HEK293 (cell line): ENCODE measurements at regions not wholly inside any gene's neighbourhood (a gene's known extent, or its start where the extent isn't known, plus 50 kb on each side); places are given as distances from the start of the nearest gene placed in this dataset.
"Not testable (repeated sequence)": the region's sequence is repeated elsewhere in the genome, so short reads cannot be mapped to it uniquely, and the experiment has no call there.

Experiments
- CTCF ChIA-PET: fragments of 350-600 bp; formaldehyde crosslinking; extraction: SDS; loops from one replicate; lab custom pipeline; 2021; ENCODE audit warnings: antibody characterized with exemption; lab: Yijun Ruan, JAX
- POLR2A ChIA-PET: fragments of 300-600 bp; formaldehyde crosslinking; extraction: SDS; loops from one replicate; lab custom pipeline; 2020; ENCODE audit warnings: antibody characterized with exemption, inconsistent platforms; lab: Yijun Ruan, JAX
- H3K27ac ChIP-seq: fragments of 200-500 bp; sonication (Bioruptor generic); 2 replicates; pipeline ENCODE4 v1.5.1; 2014; ENCODE audit warnings: low read depth, low read length, control low read depth, inconsistent platforms; ENCODE audit errors: extremely low read depth
- H3K36me3 ChIP-seq, 2 experiments: fragments of 200-500 bp in 1 of 2; sonication (Bioruptor generic) in 1 of 2; 1 replicate in 1 of 2; 2 replicates in 1 of 2; pipeline ENCODE4 v1.5.1; 2014 to 2017; ENCODE audit warnings: inconsistent platforms in 2 of 2, low read length in 2 of 2; ENCODE audit not compliant: control insufficient read depth in 2 of 2, insufficient read depth in 1 of 2
- H3K4me1 ChIP-seq: fragments of 200-500 bp; sonication (Bioruptor generic); 2 replicates; pipeline ENCODE4 v1.5.1; 2014; ENCODE audit warnings: mild to moderate bottlenecking, low read length, inconsistent platforms; ENCODE audit not compliant: control insufficient read depth, insufficient read depth
- H3K4me3 ChIP-seq: 2 replicates; pipeline ENCODE4 v1.5.1; 2011; ENCODE audit warnings: low read depth, mild to moderate bottlenecking, control low read depth, low read length, moderate library complexity
- H3K9me3 ChIP-seq: fragments of 200-500 bp; sonication (Bioruptor generic); 2 replicates; pipeline ENCODE4 v1.5.1; 2014; ENCODE audit warnings: low read depth, low read length, inconsistent platforms; ENCODE audit not compliant: control insufficient read depth, insufficient read depth
- ELK4 ChIP-seq: IDR thresholded peaks from 2 replicates; pipeline ENCODE4 v1.6.1; 2011; ENCODE audit warnings: mild to moderate bottlenecking, low read depth, low read length, borderline replicate concordance
- ZBTB11 ChIP-seq: fragments of 450-650 bp; formaldehyde crosslinking; conservative IDR thresholded peaks from 2 replicates; pipeline ENCODE4 v1.5.1; 2016; ENCODE audit warnings: low read depth, missing biosample characterization, missing genetic modification characterization
- ZBTB20 ChIP-seq: fragments of 450-650 bp; formaldehyde crosslinking; IDR thresholded peaks from 2 replicates; pipeline ENCODE4 v1.5.1; 2016; ENCODE audit warnings: missing biosample characterization, missing genetic modification characterization
- ZBTB48 ChIP-seq: fragments of 450-650 bp; formaldehyde crosslinking; IDR thresholded peaks from 2 replicates; pipeline ENCODE4 v1.5.1; 2016; ENCODE audit warnings: missing biosample characterization, missing genetic modification characterization
- ZBTB8A ChIP-seq: fragments of 450-650 bp; formaldehyde crosslinking; IDR thresholded peaks from 2 replicates; pipeline ENCODE4 v1.5.1; 2016; ENCODE audit warnings: missing biosample characterization, missing genetic modification characterization
- ZFP41 ChIP-seq: fragments of 450-650 bp; formaldehyde crosslinking; IDR thresholded peaks from 2 replicates; pipeline ENCODE4 v1.5.1; 2016; ENCODE audit warnings: missing biosample characterization, missing genetic modification characterization, borderline replicate concordance
- ZNF184 ChIP-seq: fragments of 450-650 bp; IDR thresholded peaks from 2 replicates; pipeline ENCODE4 v1.5.1; 2018; ENCODE audit warnings: missing biosample characterization, mild to moderate bottlenecking, missing genetic modification characterization
- ZNF354C ChIP-seq: fragments of 450-650 bp; formaldehyde crosslinking; IDR thresholded peaks from 2 replicates; pipeline ENCODE4 v1.5.1; 2016; ENCODE audit warnings: missing biosample characterization, missing genetic modification characterization, low read depth, borderline replicate concordance
- ZNF394 ChIP-seq: fragments of 450-650 bp; formaldehyde crosslinking; IDR thresholded peaks from 2 replicates; pipeline ENCODE4 v1.5.1; 2016; ENCODE audit warnings: missing biosample characterization, missing genetic modification characterization, mild to moderate bottlenecking, moderate library complexity, borderline replicate concordance
- ZNF426 ChIP-seq: fragments of 450-650 bp; formaldehyde crosslinking; IDR thresholded peaks from 2 replicates; pipeline ENCODE4 v1.5.1; 2017; ENCODE audit warnings: missing biosample characterization, missing genetic modification characterization, mild to moderate bottlenecking, inconsistent platforms, moderate library complexity
- ZNF555 ChIP-seq: fragments of 450-650 bp; formaldehyde crosslinking; conservative IDR thresholded peaks from 2 replicates; pipeline ENCODE4 v1.5.1; 2017; ENCODE audit warnings: missing biosample characterization, mild to moderate bottlenecking, missing genetic modification characterization, inconsistent platforms
- ZNF560 ChIP-seq: fragments of 450-650 bp; formaldehyde crosslinking; IDR thresholded peaks from 2 replicates; pipeline ENCODE4 v1.5.1; 2017; ENCODE audit warnings: missing biosample characterization, missing genetic modification characterization, borderline replicate concordance
- ZNF623 ChIP-seq: fragments of 450-650 bp; formaldehyde crosslinking; IDR thresholded peaks from 2 replicates; pipeline ENCODE4 v1.5.1; 2016; ENCODE audit warnings: missing biosample characterization, missing genetic modification characterization
- ZNF830 ChIP-seq: fragments of 450-650 bp; IDR thresholded peaks from 2 replicates; pipeline ENCODE4 v1.5.0; 2018; ENCODE audit warnings: missing biosample characterization, missing genetic modification characterization, low read depth, mild to moderate bottlenecking, moderate library complexity
- TF ChIP-seq, protein P1 (sequence below): fragments of 450-650 bp; formaldehyde crosslinking; IDR thresholded peaks from 2 replicates; pipeline ENCODE4 v1.5.1; 2016; ENCODE audit warnings: missing biosample characterization, missing genetic modification characterization
- TF ChIP-seq, protein P2 (sequence below): fragments of 450-650 bp; formaldehyde crosslinking; conservative IDR thresholded peaks from 2 replicates; pipeline ENCODE4 v1.5.1; 2016; ENCODE audit warnings: low read depth, missing biosample characterization, missing genetic modification characterization

DNA sequence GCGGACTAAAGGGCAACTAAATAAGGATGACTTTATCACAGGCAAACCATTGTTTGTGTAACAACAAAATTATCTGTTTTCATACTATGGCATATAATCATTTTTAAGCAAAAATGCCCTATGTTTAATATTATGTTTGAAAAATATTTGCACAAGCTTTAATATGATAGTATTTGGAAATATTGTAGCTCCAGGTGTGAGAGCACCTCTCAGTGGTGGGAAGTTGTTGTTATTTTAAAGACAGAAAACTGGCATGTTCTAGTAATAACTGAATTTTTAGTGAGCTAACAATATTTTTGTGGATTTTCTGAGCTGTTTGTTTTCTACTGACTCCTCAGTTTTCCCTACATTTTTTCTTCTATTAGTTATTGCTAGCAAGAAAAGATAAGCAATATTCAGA is 578.8 kb downstream of the KCNT2 start:
- ChIA-PET POLR2A (no interaction called here), CTCF (no interaction called here)
- H3K27ac ChIP-seq: no peak overlapping the region
- no peaks in the 10 kb centered on the region for H3K36me3 ChIP-seq
- no peaks in the 10 kb centered on the region for H3K4me1 ChIP-seq
- TF ChIP-seq ZNF830 (no peak), ZFP41 (no peak), ZBTB20 (tag by site-specific recombination) (no peak), ZBTB48 (tag by site-specific recombination) (no peak), ZNF184 (tag by site-specific recombination) (no peak)
- H3K9me3 ChIP-seq: no peaks in the 10 kb centered on the region
- H3K4me3 ChIP-seq: no peak overlapping the region

GRCh38 chr1:196027127-196027526 is 581.1 kb downstream of the KCNT2 start:
- H3K9me3 ChIP-seq: no peaks in the 10 kb centered on the region
- no peak overlapping the region for H3K27ac ChIP-seq
- no peaks in the 10 kb centered on the region for H3K36me3 ChIP-seq
- ChIA-PET CTCF (no interaction called here), POLR2A (no interaction called here)
- TF ChIP-seq, protein P1, sequence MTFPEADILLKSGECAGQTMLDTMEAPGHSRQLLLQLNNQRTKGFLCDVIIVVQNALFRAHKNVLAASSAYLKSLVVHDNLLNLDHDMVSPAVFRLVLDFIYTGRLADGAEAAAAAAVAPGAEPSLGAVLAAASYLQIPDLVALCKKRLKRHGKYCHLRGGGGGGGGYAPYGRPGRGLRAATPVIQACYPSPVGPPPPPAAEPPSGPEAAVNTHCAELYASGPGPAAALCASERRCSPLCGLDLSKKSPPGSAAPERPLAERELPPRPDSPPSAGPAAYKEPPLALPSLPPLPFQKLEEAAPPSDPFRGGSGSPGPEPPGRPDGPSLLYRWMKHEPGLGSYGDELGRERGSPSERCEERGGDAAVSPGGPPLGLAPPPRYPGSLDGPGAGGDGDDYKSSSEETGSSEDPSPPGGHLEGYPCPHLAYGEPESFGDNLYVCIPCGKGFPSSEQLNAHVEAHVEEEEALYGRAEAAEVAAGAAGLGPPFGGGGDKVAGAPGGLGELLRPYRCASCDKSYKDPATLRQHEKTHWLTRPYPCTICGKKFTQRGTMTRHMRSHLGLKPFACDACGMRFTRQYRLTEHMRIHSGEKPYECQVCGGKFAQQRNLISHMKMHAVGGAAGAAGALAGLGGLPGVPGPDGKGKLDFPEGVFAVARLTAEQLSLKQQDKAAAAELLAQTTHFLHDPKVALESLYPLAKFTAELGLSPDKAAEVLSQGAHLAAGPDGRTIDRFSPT (tag by site-specific recombination): no peak
- TF ChIP-seq ELK4 (no peak), ZNF426 (tag by site-specific recombination) (no peak), ZNF354C (tag by site-specific recombination) (no peak), ZNF555 (tag by site-specific recombination) (no peak)
- H3K4me3 ChIP-seq: no peak overlapping the region
- no peaks in the 10 kb centered on the region for H3K4me1 ChIP-seq

DNA sequence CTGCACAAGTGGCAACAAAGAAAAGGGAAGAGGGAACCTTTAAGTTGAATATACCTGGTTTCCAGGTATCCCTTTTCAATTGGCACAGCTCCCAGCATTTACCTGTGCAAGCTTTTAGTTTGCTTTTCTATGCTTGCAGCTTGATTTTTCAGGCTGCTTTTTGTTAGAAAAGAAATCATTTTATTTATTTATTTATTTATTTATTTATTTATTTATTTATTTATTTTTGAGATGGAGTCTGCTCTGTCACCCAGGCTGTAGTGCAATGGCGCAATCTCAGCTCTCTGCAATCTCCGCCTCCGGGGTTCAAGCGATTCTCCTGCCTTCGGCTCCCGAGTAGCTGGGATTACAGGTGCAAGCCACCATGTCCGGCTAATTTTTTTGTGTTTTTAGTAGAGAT is 587.1 kb downstream of the KCNT2 start:
- not testable (repeated sequence) for H3K27ac ChIP-seq, H3K9me3 ChIP-seq, H3K4me1 ChIP-seq, H3K36me3 ChIP-seq
- TF ChIP-seq ZNF426 (tag by site-specific recombination): peak; percentile 51
- TF ChIP-seq ZBTB8A: peak; percentile 21; the same call in 1 of the 2 replicates
- peak; percentile 51 for TF ChIP-seq ZBTB11 (tag by site-specific recombination)
- TF ChIP-seq ZNF394 (tag by site-specific recombination): peak; percentile 68; the same call in 1 of the 2 replicates
- peak; percentile 34; the same call in 1 of the 2 replicates for TF ChIP-seq ZNF623
- TF ChIP-seq ZNF560: 0 out of 2 replicates have a peak, but pooled peaks have one; percentile 13
- peak; percentile 33 for TF ChIP-seq ZNF555 (tag by site-specific recombination)
- TF ChIP-seq, protein P2, sequence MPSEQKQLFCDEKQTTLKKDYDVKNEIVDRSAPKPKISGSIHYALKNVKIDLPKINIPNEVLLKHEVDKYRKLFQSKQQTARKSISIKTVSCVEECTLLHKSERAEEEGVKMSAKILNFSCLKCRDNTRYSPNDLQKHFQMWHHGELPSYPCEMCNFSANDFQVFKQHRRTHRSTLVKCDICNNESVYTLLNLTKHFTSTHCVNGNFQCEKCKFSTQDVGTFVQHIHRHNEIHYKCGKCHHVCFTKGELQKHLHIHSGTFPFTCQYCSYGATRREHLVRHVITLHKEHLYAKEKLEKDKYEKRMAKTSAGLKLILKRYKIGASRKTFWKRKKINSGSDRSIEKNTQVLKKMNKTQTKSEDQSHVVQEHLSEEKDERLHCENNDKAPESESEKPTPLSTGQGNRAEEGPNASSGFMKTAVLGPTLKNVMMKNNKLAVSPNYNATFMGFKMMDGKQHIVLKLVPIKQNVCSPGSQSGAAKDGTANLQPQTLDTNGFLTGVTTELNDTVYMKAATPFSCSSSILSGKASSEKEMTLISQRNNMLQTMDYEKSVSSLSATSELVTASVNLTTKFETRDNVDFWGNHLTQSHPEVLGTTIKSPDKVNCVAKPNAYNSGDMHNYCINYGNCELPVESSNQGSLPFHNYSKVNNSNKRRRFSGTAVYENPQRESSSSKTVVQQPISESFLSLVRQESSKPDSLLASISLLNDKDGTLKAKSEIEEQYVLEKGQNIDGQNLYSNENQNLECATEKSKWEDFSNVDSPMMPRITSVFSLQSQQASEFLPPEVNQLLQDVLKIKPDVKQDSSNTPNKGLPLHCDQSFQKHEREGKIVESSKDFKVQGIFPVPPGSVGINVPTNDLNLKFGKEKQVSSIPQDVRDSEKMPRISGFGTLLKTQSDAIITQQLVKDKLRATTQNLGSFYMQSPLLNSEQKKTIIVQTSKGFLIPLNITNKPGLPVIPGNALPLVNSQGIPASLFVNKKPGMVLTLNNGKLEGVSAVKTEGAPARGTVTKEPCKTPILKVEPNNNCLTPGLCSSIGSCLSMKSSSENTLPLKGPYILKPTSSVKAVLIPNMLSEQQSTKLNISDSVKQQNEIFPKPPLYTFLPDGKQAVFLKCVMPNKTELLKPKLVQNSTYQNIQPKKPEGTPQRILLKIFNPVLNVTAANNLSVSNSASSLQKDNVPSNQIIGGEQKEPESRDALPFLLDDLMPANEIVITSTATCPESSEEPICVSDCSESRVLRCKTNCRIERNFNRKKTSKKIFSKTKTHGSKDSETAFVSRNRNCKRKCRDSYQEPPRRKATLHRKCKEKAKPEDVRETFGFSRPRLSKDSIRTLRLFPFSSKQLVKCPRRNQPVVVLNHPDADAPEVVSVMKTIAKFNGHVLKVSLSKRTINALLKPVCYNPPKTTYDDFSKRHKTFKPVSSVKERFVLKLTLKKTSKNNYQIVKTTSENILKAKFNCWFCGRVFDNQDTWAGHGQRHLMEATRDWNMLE (tag by site-specific recombination): peak; percentile 47; the same call in 1 of the 2 replicates
- TF ChIP-seq, all 188 proteins: peak for 8; not testable (repeated sequence) for 180
- H3K4me3 ChIP-seq, POLR2A ChIA-PET, CTCF ChIA-PET: not testable (repeated sequence)
